HL-60 (cell line): ENCODE measurements at regions not wholly inside any gene's neighbourhood (a gene's known extent, or its start where the extent isn't known, plus 50 kb on each side); places are given as distances from the start of the nearest gene placed in this dataset.

ENCODE experiments used
- DNase-seq, 2 experiments: peaks; one replicate each; pipeline ENCODE4 v3.0.0-alpha.2; 2010 to 2020; ENCODE audit warnings: low read depth in 1 of 2, low spot score in 1 of 2
- H3K27ac ChIP-seq: fragments of 250-450 bp; sonication (Bioruptor Pico); replicated peaks from 2 replicates; pipeline ENCODE4 v1.5.1; 2020; ENCODE audit warnings: mild to moderate bottlenecking, moderate library complexity
- H3K27me3 ChIP-seq: fragments of 250-450 bp; sonication (Bioruptor Pico); 2 replicates; pipeline ENCODE4 v1.5.1; 2021; ENCODE audit warnings: mild to moderate bottlenecking, moderate library complexity; ENCODE audit not compliant: insufficient read depth, poor library complexity, severe bottlenecking
- H3K4me3 ChIP-seq: replicated peaks from 2 replicates; pipeline ENCODE4 v1.5.1; 2011; ENCODE audit warnings: mild to moderate bottlenecking, control low read depth, low read length; ENCODE audit not compliant: insufficient read depth
- GABPA ChIP-seq: IDR thresholded peaks from 2 replicates; pipeline ENCODE4 v1.6.1; 2012; ENCODE audit warnings: low read depth
- POLR2AphosphoS5 ChIP-seq: IDR thresholded peaks from 2 replicates; pipeline ENCODE4 v1.6.1; 2012; ENCODE audit warnings: low read depth
- SPI1 ChIP-seq: IDR thresholded peaks from 2 replicates; pipeline ENCODE4 v1.6.1; 2012; ENCODE audit warnings: low read depth, mild to moderate bottlenecking, borderline replicate concordance
- TF ChIP-seq, protein P1 (sequence below): IDR thresholded peaks from 2 replicates; pipeline ENCODE4 v1.6.1; 2012; ENCODE audit warnings: low read depth; ENCODE audit not compliant: insufficient replicate concordance
- TF ChIP-seq, protein P2 (sequence below): IDR thresholded peaks from one replicate; pipeline ENCODE4 v1.5.1; 2011; ENCODE audit warnings: low read length, control low read depth, inconsistent platforms; ENCODE audit not compliant: insufficient read depth

DNA sequence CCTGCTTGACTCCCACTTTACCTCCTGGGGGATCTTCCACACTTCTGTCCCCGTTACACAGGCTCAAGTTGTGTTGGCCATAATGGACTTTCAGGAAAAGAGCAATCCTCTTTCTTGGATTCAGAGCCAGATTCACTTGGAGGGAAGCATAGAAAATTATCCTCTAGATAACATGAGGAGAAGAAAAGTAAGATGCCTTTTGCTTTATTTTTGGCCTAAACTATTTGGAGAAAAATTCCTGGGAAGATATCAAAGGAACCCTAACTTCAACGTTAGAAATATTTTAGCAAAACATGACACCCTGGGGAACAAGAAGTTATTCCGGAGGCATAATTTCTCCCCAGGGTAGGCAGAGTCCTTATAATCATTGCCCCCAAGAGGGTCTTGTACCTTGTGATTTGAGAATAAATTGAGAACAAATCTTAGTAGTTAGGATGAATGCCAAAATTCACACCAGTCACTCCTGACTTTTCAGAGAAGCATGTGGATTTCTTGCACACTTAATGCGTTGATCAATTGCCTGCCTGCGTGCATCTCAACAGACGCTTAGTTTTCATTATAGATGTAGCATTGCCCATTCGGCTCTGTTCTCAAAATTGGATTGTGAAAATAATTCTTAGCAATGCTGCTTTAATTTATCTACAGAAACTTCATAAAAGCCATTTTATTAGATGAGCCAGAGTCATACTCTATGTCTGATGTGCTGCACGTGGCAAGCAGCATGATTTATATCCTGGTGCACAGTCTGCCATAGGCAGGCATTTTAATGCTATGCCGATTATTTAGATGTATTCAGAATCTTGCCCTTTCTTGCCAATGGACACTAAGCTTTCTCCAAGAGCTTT lies 224.4 kb downstream of the C7orf25 start:
- TF ChIP-seq, protein P1, sequence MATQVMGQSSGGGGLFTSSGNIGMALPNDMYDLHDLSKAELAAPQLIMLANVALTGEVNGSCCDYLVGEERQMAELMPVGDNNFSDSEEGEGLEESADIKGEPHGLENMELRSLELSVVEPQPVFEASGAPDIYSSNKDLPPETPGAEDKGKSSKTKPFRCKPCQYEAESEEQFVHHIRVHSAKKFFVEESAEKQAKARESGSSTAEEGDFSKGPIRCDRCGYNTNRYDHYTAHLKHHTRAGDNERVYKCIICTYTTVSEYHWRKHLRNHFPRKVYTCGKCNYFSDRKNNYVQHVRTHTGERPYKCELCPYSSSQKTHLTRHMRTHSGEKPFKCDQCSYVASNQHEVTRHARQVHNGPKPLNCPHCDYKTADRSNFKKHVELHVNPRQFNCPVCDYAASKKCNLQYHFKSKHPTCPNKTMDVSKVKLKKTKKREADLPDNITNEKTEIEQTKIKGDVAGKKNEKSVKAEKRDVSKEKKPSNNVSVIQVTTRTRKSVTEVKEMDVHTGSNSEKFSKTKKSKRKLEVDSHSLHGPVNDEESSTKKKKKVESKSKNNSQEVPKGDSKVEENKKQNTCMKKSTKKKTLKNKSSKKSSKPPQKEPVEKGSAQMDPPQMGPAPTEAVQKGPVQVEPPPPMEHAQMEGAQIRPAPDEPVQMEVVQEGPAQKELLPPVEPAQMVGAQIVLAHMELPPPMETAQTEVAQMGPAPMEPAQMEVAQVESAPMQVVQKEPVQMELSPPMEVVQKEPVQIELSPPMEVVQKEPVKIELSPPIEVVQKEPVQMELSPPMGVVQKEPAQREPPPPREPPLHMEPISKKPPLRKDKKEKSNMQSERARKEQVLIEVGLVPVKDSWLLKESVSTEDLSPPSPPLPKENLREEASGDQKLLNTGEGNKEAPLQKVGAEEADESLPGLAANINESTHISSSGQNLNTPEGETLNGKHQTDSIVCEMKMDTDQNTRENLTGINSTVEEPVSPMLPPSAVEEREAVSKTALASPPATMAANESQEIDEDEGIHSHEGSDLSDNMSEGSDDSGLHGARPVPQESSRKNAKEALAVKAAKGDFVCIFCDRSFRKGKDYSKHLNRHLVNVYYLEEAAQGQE, result no peak
- TF ChIP-seq POLR2AphosphoS5, result no peak
- TF ChIP-seq SPI1, result no peak
- TF ChIP-seq GABPA, result no peak
- TF ChIP-seq, protein P2, sequence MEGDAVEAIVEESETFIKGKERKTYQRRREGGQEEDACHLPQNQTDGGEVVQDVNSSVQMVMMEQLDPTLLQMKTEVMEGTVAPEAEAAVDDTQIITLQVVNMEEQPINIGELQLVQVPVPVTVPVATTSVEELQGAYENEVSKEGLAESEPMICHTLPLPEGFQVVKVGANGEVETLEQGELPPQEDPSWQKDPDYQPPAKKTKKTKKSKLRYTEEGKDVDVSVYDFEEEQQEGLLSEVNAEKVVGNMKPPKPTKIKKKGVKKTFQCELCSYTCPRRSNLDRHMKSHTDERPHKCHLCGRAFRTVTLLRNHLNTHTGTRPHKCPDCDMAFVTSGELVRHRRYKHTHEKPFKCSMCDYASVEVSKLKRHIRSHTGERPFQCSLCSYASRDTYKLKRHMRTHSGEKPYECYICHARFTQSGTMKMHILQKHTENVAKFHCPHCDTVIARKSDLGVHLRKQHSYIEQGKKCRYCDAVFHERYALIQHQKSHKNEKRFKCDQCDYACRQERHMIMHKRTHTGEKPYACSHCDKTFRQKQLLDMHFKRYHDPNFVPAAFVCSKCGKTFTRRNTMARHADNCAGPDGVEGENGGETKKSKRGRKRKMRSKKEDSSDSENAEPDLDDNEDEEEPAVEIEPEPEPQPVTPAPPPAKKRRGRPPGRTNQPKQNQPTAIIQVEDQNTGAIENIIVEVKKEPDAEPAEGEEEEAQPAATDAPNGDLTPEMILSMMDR, result no peak
- no peak overlapping the region for H3K27ac ChIP-seq
- DNase-seq, result no peak
- H3K27me3 ChIP-seq, result no peaks in the 10 kb centered on the region
- H3K4me3 ChIP-seq, result no peak overlapping the region

DNA sequence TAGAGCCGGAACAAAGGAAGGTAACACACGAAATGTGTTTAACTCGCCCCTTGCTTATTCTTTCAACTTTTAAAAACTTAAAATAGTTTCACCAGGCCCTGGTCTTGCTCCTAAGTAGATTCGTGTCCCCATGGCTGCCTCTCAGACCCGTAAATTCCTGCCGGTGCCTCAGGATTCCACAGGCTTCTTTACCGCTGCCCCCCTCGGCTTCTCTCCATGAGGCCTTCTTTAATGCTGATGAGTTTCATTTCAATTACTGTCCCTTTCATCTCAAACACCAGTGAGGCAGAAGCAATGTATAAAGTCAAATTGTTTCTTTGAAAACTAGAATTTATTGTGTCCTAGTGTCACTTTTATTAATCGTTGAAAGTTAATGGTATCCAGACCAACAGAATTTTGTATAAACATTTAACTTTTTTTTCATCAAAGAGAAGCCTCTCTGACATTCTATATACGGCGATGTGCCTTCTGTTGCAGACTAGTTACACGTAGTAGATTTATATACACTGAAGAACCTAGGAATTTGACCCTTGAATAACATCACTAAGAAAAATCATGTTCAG lies 225.2 kb downstream of the C7orf25 start:
- no peak for DNase-seq
- no peak for TF ChIP-seq GABPA
- TF ChIP-seq, protein P2, result no peak
- TF ChIP-seq, protein P1, result no peak
- no peak for TF ChIP-seq POLR2AphosphoS5
- TF ChIP-seq SPI1, result no peak
- H3K4me3 ChIP-seq, result no peak overlapping the region
- no peaks in the 10 kb centered on the region for H3K27me3 ChIP-seq
- no peak overlapping the region for H3K27ac ChIP-seq

DNA sequence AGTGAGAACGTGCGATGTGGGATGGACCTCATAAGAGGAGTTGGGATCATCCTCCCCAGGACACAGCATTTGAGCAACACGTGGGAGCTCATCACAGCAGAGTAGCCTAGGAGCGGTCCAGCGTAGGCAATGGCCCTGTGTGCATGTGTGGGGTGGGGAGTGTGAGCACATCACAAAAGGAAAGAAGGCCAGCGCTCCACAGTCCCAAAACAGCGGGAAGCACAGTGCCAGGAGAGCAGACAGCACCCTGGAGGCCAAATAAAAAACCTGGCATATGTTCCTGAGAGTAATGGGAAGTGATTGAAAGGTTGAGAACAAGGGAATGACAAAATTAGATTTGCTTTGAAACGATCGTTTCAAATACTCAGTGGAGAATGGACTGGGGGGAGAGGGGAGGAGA lies 226.0 kb downstream of the C7orf25 start:
- DNase-seq, result no peak
- no peaks in the 10 kb centered on the region for H3K27me3 ChIP-seq
- TF ChIP-seq SPI1, result no peak
- TF ChIP-seq, protein P2, result no peak
- TF ChIP-seq, protein P1, result no peak
- no peak for TF ChIP-seq POLR2AphosphoS5
- TF ChIP-seq GABPA, result no peak
- H3K4me3 ChIP-seq, result no peak overlapping the region
- H3K27ac ChIP-seq, result no peak overlapping the region
